Left hindlimb (tissue), 1 donor: ENCODE measurements at regions not wholly inside any gene's neighbourhood (a gene's known extent, or its start where the extent isn't known, plus 50 kb on each side); places are given as distances from the start of the nearest gene placed in this dataset.

ENCODE experiments used
- DNase-seq: peaks from one replicate; pipeline ENCODE4 v3.0.0-alpha.2; 2018

- no peak for DNase-seq
Measured at GRCh38 chr3:64905906-64906410, 218.2 kb upstream of the ADAMTS9 start.

- no peak for DNase-seq
Measured at GRCh38 chr3:64903006-64903405, 215.2 kb upstream of the ADAMTS9 start.

DNA sequence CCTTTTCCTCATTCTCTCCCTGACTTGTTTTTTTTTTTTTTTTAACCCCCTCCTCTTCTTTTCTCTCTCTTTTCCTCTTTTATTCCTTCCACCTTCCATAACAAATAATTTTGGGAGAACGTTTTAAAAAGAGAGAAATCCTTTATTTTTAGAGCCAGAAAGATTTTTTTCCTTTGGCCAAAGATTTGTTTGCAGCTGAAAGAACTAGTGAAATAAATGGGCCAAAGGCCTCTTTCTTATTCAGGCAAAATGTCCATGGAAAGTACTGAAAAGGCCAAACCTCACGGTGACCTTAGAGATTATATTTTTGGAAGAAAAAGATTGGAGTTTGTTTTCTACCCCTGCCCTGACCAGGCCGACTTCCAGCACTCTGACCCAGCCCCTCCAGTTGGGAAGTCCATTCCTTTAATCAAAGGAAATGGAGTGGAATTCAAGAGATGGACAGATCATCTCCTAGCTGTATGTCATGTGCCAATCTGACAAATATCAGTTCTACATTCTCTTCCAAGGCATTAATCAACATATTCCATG, 214.3 kb upstream of the ADAMTS9 start:
- no peak for DNase-seq

- DNase-seq, result peak; percentile 59
Measured at GRCh38 chr3:64901522-64901885, 213.7 kb upstream of the ADAMTS9 start.

- DNase-seq, result no peak
Measured at GRCh38 chr3:64900617-64901521, 213.1 kb upstream of the ADAMTS9 start.

- no peak for DNase-seq
Measured at GRCh38 chr3:64900156-64900555, 212.4 kb upstream of the ADAMTS9 start.

GRCh38 chr3:64898941-64899340, 211.1 kb upstream of the ADAMTS9 start:
- no peak for DNase-seq

GRCh38 chr3:64895991-64896895, 208.4 kb upstream of the ADAMTS9 start:
- peak; percentile 53 for DNase-seq

DNA sequence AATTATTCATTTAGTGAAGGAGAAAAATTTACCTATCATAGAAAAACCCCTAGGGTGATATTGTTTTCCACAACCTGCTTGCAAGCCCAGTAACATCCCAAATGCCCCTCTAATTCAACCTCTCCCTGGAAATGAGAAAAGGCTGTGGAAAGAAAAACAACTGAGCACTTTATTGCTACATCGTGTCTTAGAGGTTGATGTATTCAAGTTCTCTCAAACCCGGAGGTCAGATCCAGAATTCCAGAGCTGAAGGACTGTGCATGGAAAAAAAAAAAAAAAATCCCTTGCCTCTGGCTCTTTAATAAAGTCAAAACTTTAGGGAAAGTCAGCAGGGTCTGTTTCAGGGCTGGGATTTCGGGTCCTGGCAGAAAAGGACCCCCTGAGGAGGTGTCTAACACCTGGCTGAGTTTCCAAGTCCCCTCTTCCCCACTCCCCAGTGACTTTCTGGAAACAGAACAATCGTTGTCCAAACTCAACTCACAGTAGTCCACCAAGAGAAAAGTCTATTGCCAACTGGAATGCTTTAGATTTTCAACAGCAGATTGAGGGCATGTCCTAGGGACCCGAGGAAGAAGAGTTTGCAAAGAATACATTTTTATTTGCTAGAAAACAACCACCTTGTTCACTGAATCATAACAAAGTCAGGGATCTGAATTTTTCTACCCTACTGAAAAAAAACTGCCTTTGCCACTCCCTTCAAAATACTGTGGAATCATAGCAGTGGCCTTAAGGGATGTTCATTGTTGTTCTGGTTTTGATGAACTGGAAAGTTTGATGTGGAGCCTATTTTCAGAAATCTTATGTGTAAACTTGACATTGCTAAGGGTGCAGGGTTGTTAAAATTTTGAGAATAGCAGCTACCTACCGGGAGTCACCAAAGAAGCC, 207.5 kb upstream of the ADAMTS9 start:
- DNase-seq, result no peak

- DNase-seq, result no peak
Measured at GRCh38 chr3:64894006-64894405, 206.2 kb upstream of the ADAMTS9 start.

- DNase-seq, result no peak
Measured at GRCh38 chr3:64892671-64893309, 205.0 kb upstream of the ADAMTS9 start.

GRCh38 chr3:64891021-64891420, 203.2 kb upstream of the ADAMTS9 start:
- no peak for DNase-seq

- DNase-seq, result no peak
Measured at GRCh38 chr3:64890466-64890865, 202.7 kb upstream of the ADAMTS9 start.

DNA sequence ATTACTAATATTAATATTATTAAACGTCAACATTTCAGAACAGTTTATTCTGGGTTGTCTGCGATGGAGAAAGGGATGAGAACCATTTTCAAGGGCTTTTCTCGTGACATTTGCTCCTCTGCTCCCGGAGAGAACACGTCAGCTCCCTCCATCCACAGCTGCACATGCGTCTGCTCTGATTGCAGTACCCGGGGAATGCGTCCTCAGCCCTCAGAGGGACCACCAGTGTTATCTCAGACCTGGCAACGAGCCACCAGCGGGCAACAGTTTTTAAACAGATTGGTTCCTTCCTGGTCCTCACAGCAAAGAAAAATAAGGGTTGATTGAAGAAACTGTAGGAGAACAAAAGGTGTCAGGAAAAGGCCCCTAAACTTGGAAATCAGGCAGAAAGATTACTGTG, 202.2 kb upstream of the ADAMTS9 start:
- peak; percentile 42 for DNase-seq

- DNase-seq, result no peak
Measured at GRCh38 chr3:64888840-64889392, 201.1 kb upstream of the ADAMTS9 start.

- DNase-seq, result no peak
Measured at GRCh38 chr3:64888165-64888564, 200.4 kb upstream of the ADAMTS9 start.

GRCh38 chr3:64885055-64885454, 197.3 kb upstream of the ADAMTS9 start:
- no peak for DNase-seq

- no peak for DNase-seq
Measured at GRCh38 chr3:64884536-64884935, 196.7 kb upstream of the ADAMTS9 start.

GRCh38 chr3:64880916-64881315, 193.1 kb upstream of the ADAMTS9 start:
- DNase-seq, result no peak

GRCh38 chr3:64878362-64878761, 190.6 kb upstream of the ADAMTS9 start:
- no peak for DNase-seq

- DNase-seq, result no peak
Measured at GRCh38 chr3:64873400-64873799, 185.6 kb upstream of the ADAMTS9 start.
